Panc1 (cell line): ENCODE measurements at regions not wholly inside any gene's neighbourhood (a gene's known extent, or its start where the extent isn't known, plus 50 kb on each side); places are given as distances from the start of the nearest gene placed in this dataset.
"Not testable (repeated sequence)": the region's sequence is repeated elsewhere in the genome, so short reads cannot be mapped to it uniquely, and the experiment has no call there.

Experiments
- ATAC-seq: fragments of 200-7000 bp; cut with Tn5 transposase; 2 replicates; pipeline ENCODE4 v1.9.1; 2020; ENCODE audit warnings: mild to moderate bottlenecking, moderate library complexity
- BruUV-seq: library from RNA; stranded (reverse); fragments of 400-500 nt; replicated peaks from 2 replicates; lab custom pipeline; 2021; lab: Mats Ljungman, UMichigan
- CTCF ChIA-PET: fragments of 300-600 bp; sonication (Branson Sonifier 250); formaldehyde crosslinking; loops from one replicate; lab custom pipeline; 2022; ENCODE audit warnings: antibody characterized with exemption; lab: Charles Lee
- POLR2A ChIA-PET: fragments of 300-600 bp; sonication (Branson Sonifier 250); formaldehyde crosslinking; loops from one replicate; lab custom pipeline; 2022; ENCODE audit warnings: antibody characterized with exemption; lab: Charles Lee
- DNase-seq: peaks from one replicate; pipeline ENCODE4 v3.0.0-alpha.2; 2010; ENCODE audit warnings: low read depth, low spot score
- H3K27ac ChIP-seq: 2 replicates; pipeline ENCODE4 v1.5.1; 2011; ENCODE audit warnings: mild to moderate bottlenecking, low read length, inconsistent platforms
- H3K27me3 ChIP-seq: fragments of 200-500 bp; sonication (Bioruptor generic); 2 replicates; pipeline ENCODE4 v1.6.0; 2014; ENCODE audit warnings: low read length, inconsistent platforms; ENCODE audit not compliant: control insufficient read depth, insufficient read depth
- H3K36me3 ChIP-seq: fragments of 200-500 bp; sonication (Bioruptor generic); 2 replicates; pipeline ENCODE4 v1.5.1; 2014; ENCODE audit warnings: inconsistent platforms, mild to moderate bottlenecking, low read length, moderate library complexity; ENCODE audit not compliant: control insufficient read depth, insufficient read depth
- H3K4me1 ChIP-seq: 2 replicates; pipeline ENCODE4 v1.5.1; 2011; ENCODE audit warnings: inconsistent platforms, mild to moderate bottlenecking, low read length, moderate library complexity; ENCODE audit not compliant: control insufficient read depth, insufficient read depth
- H3K4me3 ChIP-seq, 2 experiments: 2 replicates each; pipeline ENCODE4 v1.5.1; 2011 to 2012; ENCODE audit warnings: low read depth in 2 of 2, low read length in 2 of 2, mild to moderate bottlenecking in 2 of 2, inconsistent platforms in 1 of 2, moderate library complexity in 1 of 2
- H3K9me3 ChIP-seq: fragments of 200-500 bp; sonication (Bioruptor generic); 2 replicates; pipeline ENCODE4 v1.5.1; 2014; ENCODE audit warnings: low read depth, mild to moderate bottlenecking, inconsistent platforms, low read length, moderate library complexity; ENCODE audit not compliant: control insufficient read depth, insufficient read depth
- POLR2AphosphoS5 ChIP-seq: IDR thresholded peaks from 2 replicates; pipeline ENCODE4 v1.6.1; 2012; ENCODE audit warnings: mild to moderate bottlenecking, low read depth, low read length, moderate library complexity
- SIN3A ChIP-seq: IDR thresholded peaks from 2 replicates; pipeline ENCODE4 v1.6.1; 2012; ENCODE audit warnings: low read depth, mild to moderate bottlenecking, low read length, moderate library complexity, borderline replicate concordance; ENCODE audit not compliant: insufficient read depth
- TCF7L2 ChIP-seq: IDR thresholded peaks from 2 replicates; pipeline ENCODE4 v1.6.1; 2011; ENCODE audit warnings: mild to moderate bottlenecking, low read depth, low read length, inconsistent platforms
- in situ Hi-C: cut with HindIII; loops from 2 replicates; pipeline ENCODE4 v1.10.0; 2016; ENCODE audit warnings: low sequenced_read_pairs, low pct_unique_long_range_greater_than_20kb
- intact Hi-C: fragments of 100-400 bp; cut with micrococcal nuclease; formaldehyde crosslinking; loops from one replicate; pipeline ENCODE4 v1.10.0; 2022; ENCODE audit not compliant: unreplicated experiment
- TF ChIP-seq, protein P1 (sequence below), 2 experiments: IDR thresholded peaks; 2 replicates each; pipeline ENCODE4 v1.6.1; 2011 to 2012; ENCODE audit warnings: low read depth in 2 of 2, control low read depth in 1 of 2, low read length in 1 of 2, mild to moderate bottlenecking in 1 of 2, moderate library complexity in 1 of 2; ENCODE audit not compliant: insufficient read depth in 1 of 2
- TF ChIP-seq, protein P2 (sequence below): fragments of 450-650 bp; IDR thresholded peaks from 2 replicates; pipeline ENCODE4 v1.5.1; 2017; ENCODE audit warnings: mild to moderate bottlenecking

DNA sequence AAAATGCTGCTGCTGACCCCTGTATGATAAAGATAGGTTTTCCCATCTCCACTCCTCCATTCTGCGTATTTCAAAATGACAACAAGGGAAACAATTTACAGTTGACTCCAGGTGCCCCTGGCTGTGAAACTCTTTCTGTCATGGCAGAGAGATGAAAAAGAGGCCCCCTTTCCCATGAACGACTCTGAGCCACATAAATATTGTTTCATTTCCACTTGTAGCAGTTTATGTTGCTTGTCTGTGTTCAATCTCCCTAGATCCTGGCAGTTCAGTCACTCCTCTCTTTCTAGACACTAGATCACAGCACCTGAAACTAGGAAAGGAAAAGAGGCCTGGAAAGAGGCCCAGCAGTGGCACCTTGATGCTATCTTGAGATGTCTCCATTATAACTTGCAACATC, 121.0 kb upstream of the ZNF521 start:
- DNase-seq (no peak), ATAC-seq (no peak)
- in situ Hi-C loops: no loop called here
- H3K27ac ChIP-seq: no peak overlapping the region
- intact Hi-C loops: no loop called here
- ChIA-PET POLR2A (no interaction called here), CTCF (no interaction called here)
- H3K36me3 ChIP-seq: no peaks in the 10 kb centered on the region
- no peaks in the 10 kb centered on the region for H3K27me3 ChIP-seq
- no peak overlapping the region for H3K4me3 ChIP-seq
- H3K9me3 ChIP-seq: no peaks in the 10 kb centered on the region
- no TSS peak for BruUV-seq
- no peaks in the 10 kb centered on the region for H3K4me1 ChIP-seq
- TF ChIP-seq, protein P1, sequence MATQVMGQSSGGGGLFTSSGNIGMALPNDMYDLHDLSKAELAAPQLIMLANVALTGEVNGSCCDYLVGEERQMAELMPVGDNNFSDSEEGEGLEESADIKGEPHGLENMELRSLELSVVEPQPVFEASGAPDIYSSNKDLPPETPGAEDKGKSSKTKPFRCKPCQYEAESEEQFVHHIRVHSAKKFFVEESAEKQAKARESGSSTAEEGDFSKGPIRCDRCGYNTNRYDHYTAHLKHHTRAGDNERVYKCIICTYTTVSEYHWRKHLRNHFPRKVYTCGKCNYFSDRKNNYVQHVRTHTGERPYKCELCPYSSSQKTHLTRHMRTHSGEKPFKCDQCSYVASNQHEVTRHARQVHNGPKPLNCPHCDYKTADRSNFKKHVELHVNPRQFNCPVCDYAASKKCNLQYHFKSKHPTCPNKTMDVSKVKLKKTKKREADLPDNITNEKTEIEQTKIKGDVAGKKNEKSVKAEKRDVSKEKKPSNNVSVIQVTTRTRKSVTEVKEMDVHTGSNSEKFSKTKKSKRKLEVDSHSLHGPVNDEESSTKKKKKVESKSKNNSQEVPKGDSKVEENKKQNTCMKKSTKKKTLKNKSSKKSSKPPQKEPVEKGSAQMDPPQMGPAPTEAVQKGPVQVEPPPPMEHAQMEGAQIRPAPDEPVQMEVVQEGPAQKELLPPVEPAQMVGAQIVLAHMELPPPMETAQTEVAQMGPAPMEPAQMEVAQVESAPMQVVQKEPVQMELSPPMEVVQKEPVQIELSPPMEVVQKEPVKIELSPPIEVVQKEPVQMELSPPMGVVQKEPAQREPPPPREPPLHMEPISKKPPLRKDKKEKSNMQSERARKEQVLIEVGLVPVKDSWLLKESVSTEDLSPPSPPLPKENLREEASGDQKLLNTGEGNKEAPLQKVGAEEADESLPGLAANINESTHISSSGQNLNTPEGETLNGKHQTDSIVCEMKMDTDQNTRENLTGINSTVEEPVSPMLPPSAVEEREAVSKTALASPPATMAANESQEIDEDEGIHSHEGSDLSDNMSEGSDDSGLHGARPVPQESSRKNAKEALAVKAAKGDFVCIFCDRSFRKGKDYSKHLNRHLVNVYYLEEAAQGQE (IDR thresholded peaks at IDR 0.05; ENCODE audit: insufficient read depth in 1 of 2, low read depth in 2 of 2, low read length in 1 of 2): no peak
- TF ChIP-seq POLR2AphosphoS5 (no peak), TCF7L2 (no peak), SIN3A (no peak)
- TF ChIP-seq, protein P2, sequence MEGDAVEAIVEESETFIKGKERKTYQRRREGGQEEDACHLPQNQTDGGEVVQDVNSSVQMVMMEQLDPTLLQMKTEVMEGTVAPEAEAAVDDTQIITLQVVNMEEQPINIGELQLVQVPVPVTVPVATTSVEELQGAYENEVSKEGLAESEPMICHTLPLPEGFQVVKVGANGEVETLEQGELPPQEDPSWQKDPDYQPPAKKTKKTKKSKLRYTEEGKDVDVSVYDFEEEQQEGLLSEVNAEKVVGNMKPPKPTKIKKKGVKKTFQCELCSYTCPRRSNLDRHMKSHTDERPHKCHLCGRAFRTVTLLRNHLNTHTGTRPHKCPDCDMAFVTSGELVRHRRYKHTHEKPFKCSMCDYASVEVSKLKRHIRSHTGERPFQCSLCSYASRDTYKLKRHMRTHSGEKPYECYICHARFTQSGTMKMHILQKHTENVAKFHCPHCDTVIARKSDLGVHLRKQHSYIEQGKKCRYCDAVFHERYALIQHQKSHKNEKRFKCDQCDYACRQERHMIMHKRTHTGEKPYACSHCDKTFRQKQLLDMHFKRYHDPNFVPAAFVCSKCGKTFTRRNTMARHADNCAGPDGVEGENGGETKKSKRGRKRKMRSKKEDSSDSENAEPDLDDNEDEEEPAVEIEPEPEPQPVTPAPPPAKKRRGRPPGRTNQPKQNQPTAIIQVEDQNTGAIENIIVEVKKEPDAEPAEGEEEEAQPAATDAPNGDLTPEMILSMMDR: no peak

DNA sequence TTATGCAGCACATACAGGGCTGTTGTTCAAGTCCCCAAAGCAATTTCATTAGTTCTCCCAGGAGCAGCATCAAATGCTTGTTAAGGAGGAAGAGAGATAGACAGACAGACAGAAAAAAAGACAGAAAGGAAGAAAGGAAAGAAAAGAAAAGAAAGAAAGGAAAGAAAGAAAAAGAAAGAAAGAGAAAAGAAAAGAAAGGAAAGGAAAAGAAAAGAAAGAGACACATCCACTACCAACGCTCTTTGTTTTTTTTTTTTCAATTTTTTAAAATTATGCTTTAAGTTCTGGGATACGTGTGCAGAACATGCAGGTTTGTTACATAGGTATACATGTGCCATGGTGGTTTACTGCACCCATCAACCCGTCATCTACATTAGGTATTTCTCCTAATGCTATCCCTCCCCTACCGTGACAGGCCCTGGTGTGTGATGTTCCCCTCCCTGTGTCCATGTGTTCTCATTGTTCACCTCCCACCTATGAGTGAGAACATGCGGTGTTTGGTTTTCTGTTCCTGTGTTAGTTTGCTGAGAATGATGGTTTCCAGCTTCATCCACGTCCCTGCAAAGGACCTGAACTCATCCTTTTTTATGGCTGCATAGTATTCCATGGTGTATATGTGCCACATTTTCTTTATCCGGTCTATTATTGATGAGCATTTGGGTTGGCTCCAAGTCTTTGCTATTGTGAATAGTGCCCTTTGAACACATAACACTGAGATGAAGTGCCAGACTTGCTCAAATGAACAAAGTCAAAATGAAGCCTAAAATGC, 119.0 kb upstream of the ZNF521 start:
- in situ Hi-C loops, H3K36me3 ChIP-seq, H3K4me3 ChIP-seq, ATAC-seq, CTCF ChIA-PET, H3K9me3 ChIP-seq, H3K27me3 ChIP-seq, H3K27ac ChIP-seq, DNase-seq, intact Hi-C loops, POLR2A ChIA-PET, H3K4me1 ChIP-seq, BruUV-seq: not testable (repeated sequence)

DNA sequence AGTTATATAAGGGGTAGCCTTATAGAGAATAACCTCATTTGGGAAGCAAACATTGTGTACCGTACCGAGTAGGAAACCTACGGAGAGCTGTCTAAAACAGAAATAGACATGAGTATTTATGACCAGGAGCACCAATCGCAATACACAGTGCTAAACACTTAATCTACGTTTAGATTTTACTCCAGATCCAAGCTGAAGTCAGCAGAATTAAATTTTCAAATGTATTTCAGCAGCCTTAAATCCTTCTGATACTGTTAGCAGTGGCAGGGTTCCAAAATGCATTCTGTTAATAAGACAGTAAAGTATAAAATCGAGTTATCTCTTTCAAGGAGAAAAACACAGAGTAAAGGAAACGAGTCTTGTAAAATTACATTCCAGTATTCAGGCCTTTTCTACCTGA, 118.1 kb upstream of the ZNF521 start:
- intact Hi-C loops (no loop called here), in situ Hi-C loops (no loop called here)
- TF ChIP-seq SIN3A (no peak), POLR2AphosphoS5 (no peak), TCF7L2 (no peak)
- TF ChIP-seq, protein P1 (IDR thresholded peaks at IDR 0.05; ENCODE audit: insufficient read depth in 1 of 2, low read depth in 2 of 2, low read length in 1 of 2): no peak
- TF ChIP-seq, protein P2: no peak
- no peaks in the 10 kb centered on the region for H3K36me3 ChIP-seq
- H3K27me3 ChIP-seq: no peaks in the 10 kb centered on the region
- no peak overlapping the region for H3K4me3 ChIP-seq
- no peaks in the 10 kb centered on the region for H3K9me3 ChIP-seq
- ATAC-seq (no peak), DNase-seq (no peak)
- BruUV-seq: no TSS peak
- no peak overlapping the region for H3K27ac ChIP-seq
- POLR2A ChIA-PET: no interaction called here
- H3K4me1 ChIP-seq: no peaks in the 10 kb centered on the region
- CTCF ChIA-PET: no interaction called here
